GM12878 (cell line): ENCODE measurements at regions not wholly inside any gene's neighbourhood (a gene's known extent, or its start where the extent isn't known, plus 50 kb on each side); places are given as distances from the start of the nearest gene placed in this dataset.

Source experiments
- ATAC-seq: fragments of 200-7000 bp; cut with Tn5 transposase; 3 replicates; pipeline ENCODE4 v1.9.1; 2020; ENCODE audit warnings: mild to moderate bottlenecking, moderate library complexity
- BruUV-seq: library from RNA; stranded (reverse); fragments of 400-500 nt; replicated peaks from 2 replicates; lab custom pipeline; 2021; lab: Mats Ljungman, UMichigan
- CTCF ChIA-PET: fragments of 300-600 bp; sonication (Branson Sonifier 250); formaldehyde crosslinking; extraction: SDS; loops from one replicate; lab custom pipeline; 2021; ENCODE audit warnings: inconsistent platforms; lab: Yijun Ruan, JAX
- POLR2A ChIA-PET: fragments of 350-600 bp; formaldehyde crosslinking; extraction: SDS; loops from one replicate; lab custom pipeline; 2021; ENCODE audit warnings: inconsistent platforms; lab: Charles Lee
- RAD21 ChIA-PET: fragments of 300-600 bp; sonication (Branson Sonifier 250); formaldehyde crosslinking; loops from one replicate; lab custom pipeline; 2023; ENCODE audit warnings: antibody characterized with exemption; ENCODE audit not compliant: unreplicated experiment; lab: Charles Lee
- SMC1A ChIA-PET: fragments of 300-600 bp; sonication (Branson Sonifier 250); formaldehyde crosslinking; loops from one replicate; lab custom pipeline; 2023; ENCODE audit not compliant: unreplicated experiment, uncharacterized antibody; lab: Charles Lee
- DNase-seq: peaks from one replicate; pipeline ENCODE4 v3.0.0-alpha.2; 2011; ENCODE audit warnings: low read depth, low spot score
- FAIRE-seq: peaks from 3 replicates; lab custom pipeline; 2011; peaks lifted over from hg19 to GRCh38; lab: Jason Lieb, UNC
- H2AFZ ChIP-seq: 2 replicates; pipeline ENCODE4 v1.6.0; 2011; ENCODE audit warnings: low read depth, low read length, control low read depth; ENCODE audit not compliant: control insufficient read depth
- H3K27ac ChIP-seq: 2 replicates; pipeline ENCODE4 v1.5.1; 2011; ENCODE audit warnings: control low read depth; ENCODE audit not compliant: control insufficient read depth, insufficient read depth
- H3K27me3 ChIP-seq, 2 experiments: replicated peaks in 1 of 2; 2 replicates each; pipeline versions ENCODE4 v1.6.0 to v1.6.1; 2011; ENCODE audit warnings: low read length in 1 of 2; ENCODE audit not compliant: control insufficient read depth in 2 of 2, insufficient read depth in 2 of 2
- H3K36me3 ChIP-seq, 2 experiments: 2 replicates each; pipeline ENCODE4 v1.5.1; 2011; ENCODE audit warnings: low read length in 1 of 2; ENCODE audit not compliant: control insufficient read depth in 2 of 2, insufficient read depth in 2 of 2
- H3K4me1 ChIP-seq: 2 replicates; pipeline ENCODE4 v1.6.1; 2011; ENCODE audit warnings: mild to moderate bottlenecking, low read length, moderate library complexity, mixed read lengths; ENCODE audit not compliant: control insufficient read depth, insufficient read depth
- H3K4me2 ChIP-seq: 2 replicates; pipeline ENCODE4 v1.6.0; 2011; ENCODE audit warnings: control low read depth; ENCODE audit not compliant: control insufficient read depth, insufficient read depth
- H3K4me3 ChIP-seq: fragments of 200-600 bp; sonication (generic); 2 replicates; pipeline ENCODE4 v1.5.1; 2016
- H3K79me2 ChIP-seq: 2 replicates; pipeline ENCODE4 v1.6.0; 2011; ENCODE audit warnings: low read length; ENCODE audit not compliant: control insufficient read depth, insufficient read depth
- H3K9ac ChIP-seq: 2 replicates; pipeline ENCODE4 v1.8.0; 2011; ENCODE audit warnings: low read length, control low read depth, mixed read lengths; ENCODE audit not compliant: control insufficient read depth, insufficient read depth
- H3K9me3 ChIP-seq: replicated peaks from 3 replicates; pipeline ENCODE4 v1.5.1; 2011; ENCODE audit warnings: mild to moderate bottlenecking, low read length; ENCODE audit not compliant: control insufficient read depth, insufficient read depth
- H4K20me1 ChIP-seq: 2 replicates; pipeline ENCODE4 v1.6.0; 2011; ENCODE audit not compliant: control insufficient read depth, insufficient read depth
- CHD2 ChIP-seq: IDR thresholded peaks from 2 replicates; pipeline ENCODE4 v1.6.1; 2011; ENCODE audit warnings: low read depth, low read length, improper control_type of control experiment, borderline replicate concordance
- E2F8 ChIP-seq: fragments of 450-650 bp; IDR thresholded peaks from 2 replicates; pipeline ENCODE4 v1.6.1; 2018; ENCODE audit warnings: mild to moderate bottlenecking, low read depth, moderate library complexity; ENCODE audit not compliant: partially characterized antibody
- EGR1 ChIP-seq, 2 experiments: IDR thresholded peaks; 1 replicate in 1 of 2; 2 replicates in 1 of 2; pipeline ENCODE4 v1.6.1; 2011 to 2012; ENCODE audit warnings: low read depth in 2 of 2, low read length in 2 of 2, borderline replicate concordance in 1 of 2, mild to moderate bottlenecking in 1 of 2, moderate library complexity in 1 of 2
- GABPA ChIP-seq: IDR thresholded peaks from 2 replicates; pipeline ENCODE4 v1.6.1; 2014; ENCODE audit warnings: antibody characterized with exemption, low read depth, mild to moderate bottlenecking, inconsistent platforms
- IKZF1 ChIP-seq: fragments of 450-650 bp; conservative IDR thresholded peaks from 2 replicates; pipeline ENCODE4 v1.6.1; 2017; ENCODE audit warnings: antibody characterized with exemption, mild to moderate bottlenecking
- NR2C1 ChIP-seq: fragments of 450-650 bp; IDR thresholded peaks from 2 replicates; pipeline ENCODE4 v1.6.1; 2017; ENCODE audit warnings: antibody characterized with exemption, mild to moderate bottlenecking, moderate library complexity
- RB1 ChIP-seq: fragments of 450-650 bp; formaldehyde crosslinking; IDR thresholded peaks from 2 replicates; pipeline ENCODE4 v1.6.1; 2017; ENCODE audit warnings: mild to moderate bottlenecking, borderline replicate concordance
- SMAD1 ChIP-seq: fragments of 450-650 bp; IDR thresholded peaks from 2 replicates; pipeline ENCODE4 v1.6.1; 2018; ENCODE audit warnings: mild to moderate bottlenecking, low read depth; ENCODE audit not compliant: partially characterized antibody
- SREBF1 ChIP-seq: IDR thresholded peaks from 2 replicates; pipeline ENCODE4 v1.6.1; 2012; ENCODE audit warnings: mild to moderate bottlenecking, low read length
- SRF ChIP-seq, 2 experiments: IDR thresholded peaks; 2 replicates each; pipeline ENCODE4 v1.6.1; 2011; ENCODE audit warnings: low read depth in 2 of 2, low read length in 2 of 2, mild to moderate bottlenecking in 1 of 2, moderate library complexity in 1 of 2
- ZNF24 ChIP-seq: fragments of 450-650 bp; IDR thresholded peaks from 2 replicates; pipeline ENCODE4 v1.6.1; 2017; ENCODE audit warnings: antibody characterized with exemption, mild to moderate bottlenecking
- ZNF687 ChIP-seq: fragments of 450-650 bp; IDR thresholded peaks from 2 replicates; pipeline ENCODE4 v1.6.1; 2017; ENCODE audit warnings: mild to moderate bottlenecking, moderate library complexity
- WGBS: methylation state at CpG from one replicate; pipeline ENCODE4 v1.1.6; 2016; ENCODE audit warnings: low lambda C conversion rate; ENCODE audit not compliant: insufficient replicate concordance, insufficient coverage; ENCODE audit errors: missing lambda C conversion rate; 5-methylcytosine and 5-hydroxymethylcytosine counted together
- in situ Hi-C: fragments of 300-500 bp; cut with MboI; formaldehyde crosslinking; loops from 9 replicates; pipeline ENCODE4 v1.14.3; 2018; ENCODE audit warnings: mixed read lengths
- intact Hi-C: fragments of 100-400 bp; cut with micrococcal nuclease; formaldehyde crosslinking; loops from one replicate; pipeline ENCODE4 v1.14.2; 2022; ENCODE audit not compliant: unreplicated experiment

GRCh38 chr11:70616317-70616716, 218.0 kb downstream of the CTTN start:
- no peaks in the 10 kb centered on the region; the same call in 2 of the 3 replicates for H3K9me3 ChIP-seq
- TF ChIP-seq IKZF1 (no peak), SRF (IDR thresholded peaks at IDR 0.05; ENCODE audit: low read depth in 2 of 2, low read length in 2 of 2) (no peak), EGR1 (IDR thresholded peaks at IDR 0.05; ENCODE audit: borderline replicate concordance in 1 of 2, low read depth in 2 of 2, low read length in 2 of 2) (no peak), ZNF24 (no peak), CHD2 (no peak), ZNF687 (no peak), GABPA (no peak), E2F8 (no peak), RB1 (no peak), SMAD1 (no peak), NR2C1 (no peak), SREBF1 (no peak)
- no peak overlapping the region for H3K4me2 ChIP-seq
- H3K27ac ChIP-seq: no peak overlapping the region
- ChIA-PET SMC1A (no interaction called here), CTCF (no interaction called here), RAD21 (no interaction called here), POLR2A (no interaction called here)
- BruUV-seq: no TSS peak
- no peaks in the 10 kb centered on the region for H3K36me3 ChIP-seq
- H4K20me1 ChIP-seq: no peaks in the 10 kb centered on the region
- no peak overlapping the region for H3K9ac ChIP-seq
- intact Hi-C loops (no loop called here), in situ Hi-C loops (no loop called here)
- ATAC-seq: no peak
- H3K27me3 ChIP-seq: no peaks in the 10 kb centered on the region; a peak in 1 of 4 replicates
- no peaks in the 10 kb centered on the region for H3K4me1 ChIP-seq
- FAIRE-seq: no peak
- H3K79me2 ChIP-seq: no peaks in the 10 kb centered on the region
- WGBS: 29% methylated on average over 7 of the region's 7 CpGs
- no peak for DNase-seq
- H3K4me3 ChIP-seq: no peak overlapping the region
- H2AFZ ChIP-seq: no peak overlapping the region
